ENCODE measurements at regions not wholly inside any gene's neighbourhood (a gene's known extent, or its start where the extent isn't known, plus 50 kb on each side); places are given as distances from the start of the nearest gene placed in this dataset.
"Not testable (repeated sequence)": the region's sequence is repeated elsewhere in the genome, so short reads cannot be mapped to it uniquely, and the experiment has no call there.

DNA sequence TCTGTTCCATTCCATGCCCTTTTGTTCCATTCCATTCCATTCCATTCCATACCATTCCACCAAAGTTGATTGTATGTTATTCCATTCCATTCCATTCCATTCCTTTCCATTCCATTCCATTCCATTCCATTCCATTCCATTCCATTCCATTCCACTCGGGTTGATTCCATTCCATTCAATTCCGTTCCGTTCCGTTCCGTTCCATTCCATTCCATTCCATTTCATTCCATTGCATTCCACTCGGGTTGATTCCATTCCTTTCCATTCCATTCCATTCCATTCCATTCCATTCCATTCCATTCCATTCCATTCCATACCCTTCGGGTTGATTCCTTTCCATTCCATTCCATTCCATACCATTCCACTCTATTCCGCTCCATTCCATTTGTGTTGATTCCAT is 143.8 kb downstream of the CWH43 start:
- TF ChIP-seq, protein P1, sequence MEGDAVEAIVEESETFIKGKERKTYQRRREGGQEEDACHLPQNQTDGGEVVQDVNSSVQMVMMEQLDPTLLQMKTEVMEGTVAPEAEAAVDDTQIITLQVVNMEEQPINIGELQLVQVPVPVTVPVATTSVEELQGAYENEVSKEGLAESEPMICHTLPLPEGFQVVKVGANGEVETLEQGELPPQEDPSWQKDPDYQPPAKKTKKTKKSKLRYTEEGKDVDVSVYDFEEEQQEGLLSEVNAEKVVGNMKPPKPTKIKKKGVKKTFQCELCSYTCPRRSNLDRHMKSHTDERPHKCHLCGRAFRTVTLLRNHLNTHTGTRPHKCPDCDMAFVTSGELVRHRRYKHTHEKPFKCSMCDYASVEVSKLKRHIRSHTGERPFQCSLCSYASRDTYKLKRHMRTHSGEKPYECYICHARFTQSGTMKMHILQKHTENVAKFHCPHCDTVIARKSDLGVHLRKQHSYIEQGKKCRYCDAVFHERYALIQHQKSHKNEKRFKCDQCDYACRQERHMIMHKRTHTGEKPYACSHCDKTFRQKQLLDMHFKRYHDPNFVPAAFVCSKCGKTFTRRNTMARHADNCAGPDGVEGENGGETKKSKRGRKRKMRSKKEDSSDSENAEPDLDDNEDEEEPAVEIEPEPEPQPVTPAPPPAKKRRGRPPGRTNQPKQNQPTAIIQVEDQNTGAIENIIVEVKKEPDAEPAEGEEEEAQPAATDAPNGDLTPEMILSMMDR (IDR thresholded peaks at IDR 0.05), result not testable (repeated sequence)
- not testable (repeated sequence) for TF ChIP-seq POLR2A (IDR thresholded peaks at IDR 0.05)
